GM04503 (cell line): ENCODE measurements at regions not wholly inside any gene's neighbourhood (a gene's known extent, or its start where the extent isn't known, plus 50 kb on each side); places are given as distances from the start of the nearest gene placed in this dataset.

Experiments
- DNase-seq: peaks from one replicate; pipeline ENCODE4 v3.0.0-alpha.2; 2012; ENCODE audit warnings: low read depth

DNA sequence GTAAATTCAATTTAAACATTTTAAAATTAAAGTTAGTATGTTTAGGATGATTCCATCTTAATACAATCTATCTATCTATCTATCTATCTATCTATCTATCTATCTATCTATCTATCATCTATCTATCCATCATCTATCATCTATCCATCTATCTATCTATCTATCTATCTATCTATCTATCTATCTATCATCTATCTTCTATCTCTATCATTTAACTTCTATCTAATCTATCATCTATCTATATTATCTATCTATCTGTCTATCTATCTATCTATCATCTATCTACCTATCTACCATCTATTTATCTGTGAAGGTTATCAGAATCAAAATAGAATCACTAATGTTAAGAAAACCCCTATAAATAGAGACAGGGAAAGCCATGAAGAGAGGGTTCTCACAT is 78.3 kb downstream of the RAMP3 start:
- DNase-seq = no peak

DNA sequence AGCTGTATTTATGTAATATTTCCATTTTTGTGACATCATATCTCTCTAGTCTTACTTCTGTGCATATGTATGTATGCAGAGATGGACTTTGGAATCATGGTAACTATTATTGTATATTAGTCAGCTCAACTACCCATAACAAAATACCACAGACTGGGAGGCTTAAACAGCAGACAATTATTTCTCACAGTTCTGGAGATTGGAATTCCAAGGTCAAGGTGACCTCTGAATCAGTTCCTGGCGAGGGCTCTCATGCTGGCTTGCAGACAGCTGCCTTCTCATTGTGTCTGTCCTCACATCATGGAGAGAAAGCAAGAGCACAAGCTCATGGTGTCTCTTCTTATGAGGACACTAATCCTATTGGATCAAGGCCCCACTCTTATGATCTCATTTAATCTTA is 79.1 kb downstream of the RAMP3 start:
- peak; percentile 67 for DNase-seq

DNA sequence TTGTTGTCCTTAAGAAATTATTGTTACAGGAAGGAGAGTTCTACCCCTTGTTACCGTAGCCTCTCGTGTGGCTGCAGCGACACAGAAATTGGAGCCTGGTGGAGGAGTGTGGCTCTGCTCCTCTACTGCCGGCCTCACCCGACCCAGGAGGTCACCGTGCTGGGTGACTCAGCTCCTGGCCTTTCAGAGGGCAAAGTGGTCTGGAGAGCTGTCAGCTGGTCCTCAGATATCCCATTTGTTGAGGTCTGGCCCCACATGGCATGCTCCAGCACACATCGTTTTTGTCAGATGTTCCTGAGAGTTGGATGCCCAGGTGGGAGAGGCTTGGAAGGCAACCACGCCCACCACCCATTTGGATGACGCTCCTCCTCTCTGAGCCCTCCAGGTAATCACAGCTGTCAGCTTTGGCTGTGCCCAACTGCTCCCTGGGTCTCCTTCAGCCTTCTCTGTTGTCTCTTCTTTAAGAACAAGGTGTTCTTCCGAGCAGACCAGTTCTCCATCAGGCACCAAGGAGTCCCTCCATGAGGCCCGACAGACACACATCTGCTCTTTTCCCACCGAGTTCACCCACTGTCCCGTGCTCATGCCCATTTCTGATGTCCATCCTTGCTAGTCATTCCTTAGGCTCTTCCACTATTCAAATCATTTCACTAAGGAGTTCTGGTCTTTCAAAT is 80.3 kb downstream of the RAMP3 start:
- no peak for DNase-seq

DNA sequence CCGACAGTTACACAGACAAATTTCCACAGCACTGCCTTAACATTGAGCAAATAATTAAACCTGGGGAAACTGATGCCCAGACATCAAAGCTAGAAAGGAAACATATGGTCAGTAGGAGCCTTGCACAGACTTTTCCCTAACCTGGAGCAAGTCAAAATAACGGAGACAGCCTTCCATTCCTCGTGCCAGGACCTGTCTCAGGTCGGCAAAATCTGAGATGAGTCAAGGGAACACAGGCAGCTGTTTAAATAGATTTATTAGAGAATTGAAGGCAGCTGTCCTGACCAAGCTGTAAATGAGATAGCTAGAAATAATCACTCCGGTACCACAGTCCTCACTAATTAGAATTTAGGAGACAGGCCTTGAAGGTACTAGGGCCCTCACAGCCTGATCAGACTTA is 81.2 kb downstream of the RAMP3 start:
- no peak for DNase-seq

DNA sequence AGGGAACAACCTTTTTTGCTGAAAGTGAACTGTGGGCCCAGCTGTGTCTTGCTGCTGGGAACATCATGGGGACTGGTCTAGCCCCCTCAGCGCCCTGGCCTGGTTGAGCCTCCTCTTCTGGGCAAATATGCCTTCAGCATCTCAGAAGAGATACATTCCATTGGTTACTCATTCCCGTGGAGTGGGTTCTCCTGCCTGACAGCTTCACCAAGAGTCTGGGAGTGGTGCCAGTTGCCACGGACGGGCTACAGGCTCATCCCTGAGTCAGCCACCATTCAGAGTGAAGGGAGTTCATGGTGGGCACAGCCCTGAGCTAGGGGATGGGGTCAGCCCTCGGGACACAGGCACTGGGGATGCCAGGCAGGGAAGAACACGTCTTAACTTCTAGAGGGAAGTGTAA is 81.9 kb downstream of the RAMP3 start:
- DNase-seq = peak; percentile 67

DNA sequence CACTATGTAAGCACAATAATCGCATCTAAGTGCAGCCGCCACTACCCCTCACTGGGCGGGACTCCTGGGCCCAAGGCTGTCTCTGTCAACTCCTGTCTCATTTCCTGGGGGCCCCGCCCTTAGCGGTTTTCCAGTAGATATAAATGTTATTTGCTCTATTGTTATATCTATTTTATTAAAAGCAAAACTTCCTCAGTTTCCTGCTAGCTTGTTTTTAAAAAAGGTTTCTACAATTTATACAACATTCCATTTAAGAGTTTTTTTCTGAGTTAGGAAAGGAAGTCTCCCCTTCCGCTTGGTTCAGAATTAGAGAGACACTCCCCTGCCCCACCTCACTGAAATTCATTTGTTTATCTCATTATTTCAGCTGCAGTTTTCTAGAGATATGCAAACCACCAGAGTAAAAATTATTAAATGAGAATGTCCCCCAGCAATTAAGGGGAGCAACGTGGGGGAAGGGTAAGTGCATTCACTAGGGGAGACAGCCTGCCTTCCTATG is 82.7 kb downstream of the RAMP3 start:
- no peak for DNase-seq

DNA sequence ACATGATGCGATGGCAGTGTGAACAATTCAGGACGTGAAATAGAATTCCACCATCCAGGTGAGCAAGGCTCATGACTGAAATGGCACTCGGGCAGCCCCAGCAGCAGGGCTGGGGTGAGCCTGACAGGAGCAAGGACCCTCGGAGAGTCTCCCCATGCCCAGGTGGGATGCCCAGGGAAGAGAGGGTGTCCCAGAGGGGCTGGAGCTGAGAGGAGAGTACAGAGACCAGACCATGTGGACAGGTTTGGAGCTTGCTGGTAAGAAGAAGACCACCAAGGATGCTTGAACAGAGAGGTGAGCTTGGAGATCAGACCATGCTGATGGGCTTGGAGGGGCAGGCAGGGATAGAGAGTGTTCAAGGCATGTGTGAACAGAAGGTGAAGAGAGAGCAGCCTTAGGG is 83.3 kb downstream of the RAMP3 start:
- no peak for DNase-seq

DNA sequence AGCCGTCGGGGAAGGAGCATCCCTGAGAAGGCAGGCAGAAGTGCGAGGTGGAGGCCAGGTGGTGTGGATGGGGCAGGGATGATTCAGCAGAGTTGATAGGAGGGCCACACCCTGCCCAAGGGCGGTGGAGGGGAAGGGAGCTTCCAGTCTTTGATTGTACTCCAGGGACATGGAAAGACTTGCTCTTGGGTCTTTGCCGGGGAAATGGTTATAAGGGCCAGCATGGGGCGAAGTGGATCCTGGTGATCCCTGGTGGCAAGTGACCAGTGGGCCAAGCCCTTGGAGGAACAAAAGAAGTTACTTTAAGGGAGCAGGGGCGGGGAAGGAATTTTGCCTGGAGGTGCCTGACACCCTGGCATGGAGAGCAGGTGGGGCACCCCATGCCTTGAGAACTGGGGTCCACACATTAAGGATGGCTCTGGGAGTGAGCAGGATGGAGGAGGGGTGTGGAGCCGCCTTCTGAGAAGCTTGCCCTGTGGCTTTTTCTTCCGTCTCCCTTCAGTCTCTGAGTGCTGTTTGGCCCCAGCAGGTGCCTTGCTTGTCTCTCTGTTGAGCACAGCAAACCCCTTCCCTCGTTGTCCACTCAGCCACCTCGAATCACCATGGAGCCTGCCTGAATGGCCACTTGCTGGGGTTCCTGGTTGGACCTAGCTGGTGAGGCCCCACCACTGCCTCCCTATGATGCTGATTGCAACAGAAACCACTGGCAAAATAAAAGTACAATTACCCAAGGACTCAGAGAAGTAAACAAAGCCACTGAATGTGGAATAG is 83.9 kb downstream of the RAMP3 start:
- DNase-seq = no peak

DNA sequence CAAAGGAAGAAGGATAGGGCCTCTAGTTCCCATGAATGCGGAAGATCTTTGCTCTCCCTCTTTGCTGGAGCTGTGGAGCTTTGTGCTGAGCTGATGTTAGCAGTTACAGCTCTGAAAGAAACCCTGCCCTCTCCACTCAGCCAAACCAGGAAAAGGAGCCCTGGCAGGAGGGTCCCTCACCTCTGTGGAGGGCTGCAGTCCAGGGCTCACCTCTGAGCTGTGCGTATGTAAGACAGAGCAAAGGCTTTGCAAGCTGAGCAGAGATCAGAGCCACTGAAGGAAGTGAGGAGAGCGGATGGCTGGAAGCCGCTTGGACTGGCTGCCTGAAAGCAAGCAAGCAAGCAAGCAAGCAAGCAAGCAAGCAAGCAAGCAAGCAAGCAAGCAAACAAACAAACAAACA is 84.7 kb downstream of the RAMP3 start:
- no peak for DNase-seq

DNA sequence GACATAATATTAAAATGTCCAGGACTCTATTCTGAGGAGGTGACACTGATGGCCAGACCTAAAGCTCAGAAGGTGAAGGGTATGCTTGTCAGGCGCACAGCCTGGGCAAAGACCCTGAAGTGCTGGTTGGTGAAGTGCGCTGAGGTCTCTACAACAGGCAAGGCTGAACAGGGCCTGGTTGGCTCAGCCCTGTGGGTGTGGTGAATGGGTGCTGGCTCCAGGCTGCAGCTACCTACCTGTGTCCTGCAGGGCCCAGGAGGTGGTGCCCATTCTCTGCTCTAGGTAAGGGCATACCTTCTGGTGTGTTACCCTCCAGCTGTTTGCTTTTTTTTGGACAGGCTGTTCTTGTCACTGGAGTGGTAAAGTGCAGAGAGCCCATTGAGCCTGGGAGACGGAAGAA is 85.1 kb downstream of the RAMP3 start:
- DNase-seq = no peak

DNA sequence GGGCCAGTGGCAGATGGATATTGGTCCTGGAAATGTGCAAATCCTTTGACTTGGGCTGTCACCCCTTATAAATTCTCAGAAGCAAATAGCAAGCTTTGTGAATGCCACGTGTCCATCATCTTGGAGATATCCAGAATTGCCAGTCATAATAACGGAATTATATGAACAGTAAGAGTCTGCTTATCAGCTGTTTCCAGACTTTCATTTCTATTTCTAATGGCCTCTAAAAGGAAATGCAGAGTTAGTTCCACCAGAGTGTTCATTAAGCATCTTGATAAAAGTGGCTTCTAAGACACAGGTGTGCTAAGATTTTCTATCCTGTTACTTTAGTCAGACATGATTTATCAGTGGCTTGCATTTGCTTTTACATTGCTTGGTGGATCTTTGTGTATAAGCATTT is 87.4 kb downstream of the RAMP3 start:
- no peak for DNase-seq

DNA sequence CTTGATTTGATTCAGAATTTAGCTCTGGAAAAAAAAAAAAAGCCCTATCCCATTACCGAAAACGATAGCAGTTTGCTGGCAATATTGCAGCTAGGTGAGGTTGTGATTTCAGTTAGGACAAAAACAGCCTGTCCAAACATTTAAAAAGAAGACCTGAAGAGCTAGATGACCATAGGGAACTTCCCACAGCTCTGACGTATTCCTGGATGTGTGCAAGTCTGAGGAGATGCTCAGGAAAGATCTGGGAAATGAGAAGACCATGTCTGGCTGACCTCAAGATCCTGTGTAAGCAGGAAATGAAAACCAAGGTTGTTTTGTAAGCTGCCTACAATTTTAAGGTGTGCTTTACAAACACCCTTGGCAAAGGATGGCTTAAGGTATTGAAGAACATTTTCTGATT is 88.7 kb downstream of the RAMP3 start:
- no peak for DNase-seq

DNA sequence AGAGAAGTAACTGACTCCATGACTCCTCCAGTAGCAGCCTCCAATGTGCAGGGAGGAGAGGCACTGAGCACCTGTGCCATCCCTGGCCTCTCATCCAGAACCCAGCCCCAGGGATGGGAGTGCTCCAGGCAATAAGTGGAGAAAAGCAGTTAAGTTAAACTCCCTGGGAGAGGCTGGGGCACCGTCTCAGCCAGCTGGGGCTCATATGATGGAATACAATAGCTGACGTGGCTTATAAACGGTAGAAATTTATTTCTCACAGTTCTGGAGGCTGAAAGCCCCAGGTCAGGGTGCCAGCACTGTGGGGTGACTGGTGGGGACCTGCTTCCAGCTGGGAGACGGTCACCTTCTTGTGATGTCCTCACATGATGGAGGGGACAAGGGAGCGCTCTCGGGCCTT is 94.7 kb downstream of the RAMP3 start:
- DNase-seq = no peak

DNA sequence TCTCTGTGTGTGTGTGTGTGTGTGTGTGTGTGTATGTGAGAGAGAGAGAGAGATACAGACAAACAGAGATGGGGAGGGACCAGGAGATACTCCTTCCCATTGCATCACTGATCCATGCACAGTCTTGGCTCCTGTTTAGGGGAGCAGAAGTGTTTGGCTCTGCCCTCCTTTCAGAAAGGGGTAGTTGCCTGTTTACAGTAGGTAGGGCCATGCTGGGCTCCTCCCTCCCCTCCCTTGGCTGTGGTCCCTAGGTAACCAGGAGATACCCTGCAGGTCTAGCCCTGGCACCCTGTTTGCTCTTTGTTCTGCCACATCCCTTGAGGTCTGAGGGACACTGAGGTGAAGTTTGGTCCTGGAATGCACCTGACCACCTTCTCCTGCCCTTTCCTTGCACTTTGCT is 95.3 kb downstream of the RAMP3 start:
- no peak for DNase-seq

DNA sequence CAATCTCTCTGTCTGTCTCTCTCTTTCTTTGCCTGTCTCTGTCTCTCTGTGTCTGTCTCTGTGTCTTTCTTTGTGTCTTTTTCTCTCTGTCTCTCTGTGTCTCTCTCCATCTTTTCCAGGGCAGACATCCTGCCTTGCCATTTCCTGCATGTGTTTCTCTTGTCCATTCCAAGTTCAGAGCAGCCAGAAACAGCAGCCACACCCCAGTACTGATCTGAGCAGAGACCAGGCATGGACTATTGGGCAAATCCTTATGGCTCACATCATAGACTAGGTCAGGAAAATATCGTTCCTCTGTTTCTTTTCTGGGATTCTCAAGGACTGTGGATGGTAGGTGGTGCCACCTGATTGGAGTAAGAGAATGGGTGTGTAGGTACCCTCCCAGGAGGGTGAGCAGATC is 95.8 kb downstream of the RAMP3 start:
- no peak for DNase-seq

DNA sequence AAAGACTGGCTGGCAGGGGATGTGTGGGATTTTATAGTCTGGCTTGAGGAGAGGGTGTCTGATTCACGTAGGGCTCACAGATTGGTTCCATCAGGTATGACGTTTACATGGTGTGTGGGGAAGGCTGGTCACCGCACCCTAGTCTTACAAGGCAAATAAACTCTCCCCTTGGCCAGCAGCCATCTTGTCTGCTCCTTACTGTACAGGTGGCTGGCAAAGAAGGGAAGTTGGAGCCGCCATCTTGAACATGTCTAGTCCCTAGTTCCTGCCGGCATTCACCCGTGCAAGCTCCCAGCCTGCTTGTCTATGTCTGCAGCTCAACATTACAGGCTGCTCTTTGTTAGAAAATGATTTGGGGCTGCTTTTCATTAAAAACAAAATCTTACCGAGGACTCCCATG is 97.6 kb downstream of the RAMP3 start:
- DNase-seq = no peak

DNA sequence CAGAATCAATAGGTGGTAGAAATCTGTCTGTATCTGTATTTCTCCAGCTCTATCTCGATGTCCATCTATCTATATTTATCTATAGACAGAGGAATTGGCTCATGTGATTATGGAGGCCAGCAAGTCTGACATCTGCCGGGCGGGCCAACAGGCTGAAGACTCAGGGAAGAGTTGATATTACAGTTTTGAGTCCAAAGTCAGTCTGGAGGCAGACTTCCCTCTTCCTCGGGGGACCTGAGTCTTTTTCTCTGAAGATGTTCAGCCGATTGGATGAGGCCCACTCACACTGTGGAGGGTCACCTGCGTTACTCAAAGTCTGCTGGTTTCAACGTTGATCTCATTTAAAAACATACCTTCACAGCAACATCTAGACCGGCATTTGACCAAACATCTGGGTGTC is 98.7 kb downstream of the RAMP3 start:
- DNase-seq = no peak

DNA sequence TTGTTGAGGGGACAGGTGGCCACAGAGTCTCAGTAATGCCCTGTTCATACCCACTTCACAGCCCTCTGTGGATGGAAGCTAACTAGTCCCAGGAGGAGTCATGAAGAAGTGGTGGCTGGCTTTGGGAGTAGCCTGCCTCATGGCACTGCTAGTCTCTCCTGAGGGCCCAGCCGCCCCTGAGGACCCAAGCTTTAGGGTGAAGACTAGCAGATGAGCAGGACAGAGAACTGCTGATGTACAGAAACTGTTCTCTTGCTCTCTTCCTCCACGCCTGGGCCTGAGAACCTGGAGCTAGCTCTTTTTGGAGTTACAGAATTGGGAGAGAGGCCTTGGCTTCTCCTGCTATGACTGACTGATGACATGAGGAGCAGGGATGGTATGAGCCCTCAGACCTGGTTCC is 99.2 kb downstream of the RAMP3 start:
- DNase-seq = no peak

DNA sequence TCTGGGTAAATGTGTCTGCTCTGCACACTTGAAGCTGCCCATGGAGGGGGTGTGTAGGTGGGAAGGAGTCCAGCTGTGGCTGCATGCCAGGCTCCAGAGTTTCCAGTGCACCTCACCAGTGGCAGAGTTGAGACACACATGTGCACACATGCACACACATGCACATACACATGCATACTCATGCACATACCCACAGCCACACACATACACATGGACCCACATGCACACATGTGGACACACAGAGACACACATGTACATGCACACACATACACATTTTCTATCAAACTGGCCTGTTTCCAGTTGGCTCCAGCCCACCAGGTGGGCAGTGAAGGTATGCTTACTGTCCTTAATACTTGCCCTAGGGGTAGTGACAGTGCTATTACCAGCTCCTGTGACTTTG is 99.7 kb downstream of the RAMP3 start:
- DNase-seq = no peak

DNA sequence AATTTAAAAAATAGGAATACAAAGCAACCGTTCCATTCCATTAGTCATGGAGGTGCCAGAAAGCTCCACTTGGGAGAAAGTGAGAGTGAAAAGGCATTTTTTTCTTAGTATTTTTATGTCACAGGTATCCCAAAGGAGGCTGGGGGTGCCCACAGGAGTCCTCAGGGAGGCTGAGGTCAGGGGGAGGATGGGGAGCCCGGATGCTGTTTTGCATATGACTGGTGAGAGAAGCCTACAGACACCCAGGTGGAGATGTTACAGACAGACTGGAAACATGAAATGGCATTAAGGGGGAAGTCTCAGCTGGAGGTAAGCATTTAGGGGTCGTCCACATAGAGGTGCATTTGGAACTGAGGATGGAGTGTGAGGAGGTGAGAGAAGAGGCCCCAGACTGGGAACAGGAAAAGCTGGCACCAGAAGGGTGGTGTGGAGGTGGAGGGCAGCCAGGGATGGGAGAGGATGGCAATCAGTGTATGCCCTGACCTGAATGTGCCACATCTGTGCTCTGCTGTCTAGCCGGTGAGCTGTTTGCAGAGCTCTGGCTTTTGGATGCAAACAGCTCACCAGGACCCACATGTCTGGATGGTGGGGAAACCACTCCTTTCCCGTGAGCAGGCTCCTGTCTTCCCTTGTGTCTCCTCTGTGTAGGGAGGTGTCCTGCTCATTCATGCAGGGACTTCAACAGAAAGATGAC is 101.1 kb downstream of the RAMP3 start:
- no peak for DNase-seq

DNA sequence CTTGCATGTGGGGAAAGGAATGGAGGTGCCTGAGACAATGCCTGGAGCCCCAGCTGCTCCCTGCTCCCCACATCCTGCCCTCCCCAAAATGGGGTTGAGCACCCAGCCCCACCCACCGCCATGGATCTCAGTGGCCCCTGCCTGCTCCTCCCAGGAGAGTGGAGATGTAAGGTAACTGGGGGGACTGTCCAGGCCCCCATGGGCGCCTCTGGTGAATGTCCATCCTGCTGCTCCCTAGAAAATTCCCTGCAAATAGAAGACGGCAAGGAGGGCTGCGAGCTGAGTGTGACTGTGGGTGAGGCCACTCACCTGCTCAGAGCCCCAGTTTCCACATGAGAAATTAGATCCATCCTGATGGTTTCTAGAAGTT is 101.6 kb downstream of the RAMP3 start:
- no peak for DNase-seq

DNA sequence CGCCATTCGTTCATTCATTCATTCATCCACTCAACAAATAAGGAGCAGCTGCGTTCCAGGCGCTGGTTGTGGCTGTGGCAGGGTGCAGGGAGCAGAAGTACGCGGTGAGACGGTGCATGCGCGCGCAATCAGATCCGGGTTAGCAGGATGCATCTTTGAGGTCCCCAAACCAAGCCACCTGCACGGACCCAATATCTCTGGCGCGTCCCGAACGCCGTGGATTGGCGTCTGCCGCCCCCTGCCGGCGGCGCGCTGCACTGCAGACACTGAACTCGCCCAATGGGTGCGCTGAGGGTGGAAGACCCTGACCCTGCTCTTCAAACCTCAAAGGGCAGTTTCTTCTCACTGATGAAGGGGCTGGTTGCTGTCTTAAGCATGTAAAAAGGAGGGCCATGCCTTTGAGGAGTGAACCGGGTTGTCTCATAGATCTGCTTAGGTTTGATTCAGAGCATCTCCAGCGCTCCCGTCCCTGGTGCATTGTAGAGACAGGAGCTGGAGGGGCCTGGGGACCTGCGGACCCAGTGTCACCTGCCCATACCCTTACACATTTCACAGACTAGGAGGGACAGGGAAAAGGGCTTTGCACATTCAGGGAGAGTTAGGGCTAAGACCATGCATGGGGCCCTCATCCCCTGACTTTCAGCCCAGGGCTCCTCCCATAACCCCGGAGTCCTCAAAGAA is 102.5 kb downstream of the RAMP3 start:
- no peak for DNase-seq

DNA sequence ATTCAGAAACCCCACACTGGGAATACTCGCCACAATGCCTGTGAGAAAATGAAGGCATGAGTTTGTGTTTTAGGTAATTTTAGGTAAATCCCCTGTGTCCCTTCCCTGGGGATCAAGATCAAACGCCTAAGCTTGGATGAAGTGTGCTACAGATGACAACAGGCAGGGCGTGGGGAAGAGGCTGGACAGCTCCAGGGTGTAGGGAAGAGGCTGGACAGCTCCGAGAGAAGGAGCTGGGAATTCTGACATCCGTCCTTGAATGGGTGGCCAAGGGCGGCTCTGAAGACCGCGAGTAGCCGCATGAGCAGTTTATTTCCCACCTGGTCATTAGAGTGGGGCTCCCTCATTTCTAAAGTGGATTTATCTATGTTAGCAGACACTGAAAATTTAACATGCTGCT is 109.7 kb downstream of the RAMP3 start:
- no peak for DNase-seq
